GM19240 (cell line): ENCODE measurements at regions not wholly inside any gene's neighbourhood (a gene's known extent, or its start where the extent isn't known, plus 50 kb on each side); places are given as distances from the start of the nearest gene placed in this dataset.
"Not testable (repeated sequence)": the region's sequence is repeated elsewhere in the genome, so short reads cannot be mapped to it uniquely, and the experiment has no call there.

Experiments used
- DNase-seq: peaks from one replicate; pipeline ENCODE4 v3.0.0; 2011; ENCODE audit warnings: low spot score; ENCODE audit not compliant: insufficient read length

DNA sequence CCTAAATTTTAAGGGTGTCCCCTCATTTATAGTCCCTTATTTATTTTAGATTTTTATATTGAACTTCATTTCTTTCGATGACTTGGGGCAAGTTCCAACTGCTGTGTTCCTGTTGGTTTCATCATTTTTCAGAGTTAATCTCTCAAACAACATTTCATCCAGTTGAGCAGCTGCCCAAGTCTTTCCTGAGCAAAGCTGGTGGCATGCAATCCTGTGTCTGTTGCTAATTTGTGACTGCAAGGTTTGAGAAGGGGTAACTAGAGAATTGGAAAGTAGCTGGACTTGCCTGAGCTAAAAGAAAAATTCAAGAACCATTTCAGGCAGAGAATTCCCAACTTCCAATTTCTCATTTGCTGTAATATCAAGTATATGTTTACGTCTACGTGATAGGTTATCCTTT, 881.5 kb upstream of the SLC35B3 start:
- no peak for DNase-seq

DNA sequence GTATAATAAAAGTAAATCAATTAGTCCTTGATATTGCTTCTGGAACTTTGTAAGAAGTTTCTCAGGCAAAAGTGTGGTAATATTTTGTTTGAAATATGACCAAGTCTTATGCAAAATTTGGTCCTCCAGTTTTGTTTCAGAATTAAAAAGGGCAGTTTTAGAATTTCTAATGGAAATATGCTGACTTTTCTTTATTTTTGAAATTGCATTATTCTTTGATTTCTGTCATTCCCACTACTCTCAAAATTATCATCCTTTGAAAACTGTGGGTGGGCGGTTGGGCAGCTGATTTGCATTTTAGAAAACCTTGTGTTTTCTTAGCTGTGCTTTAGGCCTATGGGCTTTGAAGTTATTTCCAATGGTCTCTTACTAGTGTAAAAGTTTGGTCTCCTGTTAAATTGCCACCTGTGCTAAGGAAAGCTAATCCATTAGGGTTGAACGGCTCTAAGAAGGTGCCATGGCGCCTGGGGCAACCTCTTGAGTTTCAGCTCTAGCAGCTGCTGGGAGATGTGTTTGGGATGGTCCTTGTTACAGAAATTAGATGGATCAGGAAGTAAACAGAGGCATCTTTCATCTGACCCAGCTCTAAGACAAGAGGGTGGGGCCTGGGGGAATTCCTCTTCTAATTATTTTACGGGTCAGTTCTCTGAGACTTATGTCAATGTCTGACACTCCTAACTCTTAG, 880.8 kb upstream of the SLC35B3 start:
- no peak for DNase-seq

DNA sequence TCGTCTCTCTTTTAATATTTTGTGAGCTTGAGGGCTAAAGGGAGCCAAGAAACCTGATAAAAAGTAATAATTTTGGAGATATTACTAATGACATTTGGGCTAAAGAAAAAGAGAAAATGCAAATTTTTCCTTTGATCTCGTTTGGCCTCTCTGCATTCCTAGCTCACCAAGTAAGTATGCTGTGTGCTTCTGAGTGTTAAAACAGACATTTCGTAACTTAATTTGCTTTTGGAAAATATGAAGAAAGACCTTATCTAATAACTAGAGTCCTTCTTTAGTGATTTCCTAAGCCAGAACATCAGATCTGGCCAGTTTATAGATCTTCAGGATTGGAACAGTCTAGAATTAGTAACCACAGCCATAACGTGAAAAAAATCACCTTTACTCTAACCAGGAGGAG, 872.9 kb upstream of the SLC35B3 start:
- DNase-seq = no peak

DNA sequence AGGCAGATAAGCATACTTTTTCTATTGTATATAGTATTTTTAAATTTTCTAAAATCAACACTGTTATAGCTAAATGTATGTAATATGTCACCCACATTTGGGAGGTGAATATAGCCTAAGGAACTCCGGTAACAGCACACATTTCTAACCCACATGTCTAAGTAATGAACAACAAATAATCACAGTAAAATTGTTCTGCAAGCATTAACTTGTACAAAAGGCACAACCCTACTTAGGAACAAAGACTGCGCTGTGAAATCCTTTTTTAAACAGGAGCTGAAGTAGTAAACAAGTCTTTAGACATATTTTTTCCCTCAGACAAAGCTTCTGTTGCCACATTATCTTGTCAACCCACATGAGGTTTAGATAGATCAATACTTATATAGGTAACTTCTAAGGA, 872.4 kb upstream of the SLC35B3 start:
- no peak for DNase-seq

DNA sequence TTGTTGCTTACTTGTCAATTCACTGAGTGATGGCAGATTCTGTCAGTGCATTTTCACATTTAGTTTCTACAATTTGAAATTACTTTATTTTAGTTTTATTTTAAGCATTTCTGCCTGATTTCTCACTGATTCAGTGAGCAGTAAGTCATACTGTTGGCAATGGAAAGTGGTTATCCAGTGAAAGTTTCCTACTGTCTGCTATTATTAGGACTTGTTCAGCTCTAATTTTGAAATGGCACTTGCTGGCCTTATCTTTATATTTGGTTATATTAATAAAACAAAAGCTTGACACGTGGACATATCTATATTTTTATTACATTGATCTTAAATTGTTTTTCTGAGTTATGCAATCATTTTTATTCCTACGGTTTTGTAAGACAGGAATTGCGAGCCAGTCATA, 871.8 kb upstream of the SLC35B3 start:
- no peak for DNase-seq

DNA sequence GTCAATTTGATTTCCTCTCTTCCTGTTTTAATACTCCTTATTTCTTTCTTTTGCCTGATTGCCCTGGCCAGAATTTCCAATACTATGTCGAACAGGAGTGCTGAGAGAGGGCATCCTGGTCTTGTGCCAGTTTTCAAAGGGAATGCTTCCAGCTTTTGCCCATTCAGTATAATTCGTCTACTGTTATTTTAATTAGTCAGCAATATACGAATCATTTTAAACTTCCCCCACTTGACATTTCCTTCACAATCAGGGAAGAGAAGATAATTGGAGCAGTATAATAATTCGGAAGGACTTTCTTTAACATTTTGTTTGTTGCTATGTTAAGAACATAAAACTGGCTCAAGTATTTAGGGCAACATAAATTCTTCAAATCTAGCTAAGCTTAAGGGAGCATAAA, 860.3 kb upstream of the SLC35B3 start:
- DNase-seq = no peak

DNA sequence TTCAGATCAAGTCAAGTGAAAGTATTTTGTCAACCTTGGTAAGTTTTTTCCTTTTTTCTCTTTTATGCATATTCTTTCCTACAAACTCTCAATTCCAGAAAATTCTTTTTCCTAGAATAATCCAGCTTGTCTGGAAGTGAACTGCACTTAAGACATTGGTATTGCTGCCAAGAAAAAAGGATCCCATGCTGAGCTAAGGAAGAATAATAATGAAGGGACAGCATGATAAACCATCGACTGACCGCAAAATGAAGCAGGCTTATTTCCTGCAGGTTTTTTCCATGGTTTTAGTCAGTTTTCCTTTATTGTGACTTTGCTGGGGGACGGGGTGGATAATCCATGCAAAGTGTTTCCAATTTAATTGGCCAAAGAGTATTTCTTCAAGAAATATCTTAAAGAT, 857.6 kb upstream of the SLC35B3 start:
- DNase-seq = no peak

DNA sequence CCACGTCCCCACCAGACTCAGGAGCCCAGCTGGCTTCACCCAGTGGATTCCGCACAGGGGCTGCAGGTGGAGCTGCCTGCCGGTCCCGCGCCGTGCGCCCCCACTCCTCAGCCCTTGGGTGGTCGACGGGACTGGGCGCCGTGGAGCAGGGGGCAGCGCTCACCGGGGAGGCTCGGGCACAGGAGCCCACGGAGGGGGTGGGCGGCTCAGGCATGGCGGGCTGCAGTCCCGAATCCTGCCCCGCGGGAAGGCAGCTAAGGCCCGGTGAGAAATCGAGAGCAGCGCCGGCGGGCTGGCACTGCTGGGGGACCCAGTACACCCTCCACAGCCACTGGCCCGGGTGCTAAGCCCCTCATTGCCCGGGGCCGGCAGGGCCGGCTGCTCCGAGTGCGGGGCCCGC, 855.0 kb upstream of the SLC35B3 start:
- DNase-seq = not testable (repeated sequence)

DNA sequence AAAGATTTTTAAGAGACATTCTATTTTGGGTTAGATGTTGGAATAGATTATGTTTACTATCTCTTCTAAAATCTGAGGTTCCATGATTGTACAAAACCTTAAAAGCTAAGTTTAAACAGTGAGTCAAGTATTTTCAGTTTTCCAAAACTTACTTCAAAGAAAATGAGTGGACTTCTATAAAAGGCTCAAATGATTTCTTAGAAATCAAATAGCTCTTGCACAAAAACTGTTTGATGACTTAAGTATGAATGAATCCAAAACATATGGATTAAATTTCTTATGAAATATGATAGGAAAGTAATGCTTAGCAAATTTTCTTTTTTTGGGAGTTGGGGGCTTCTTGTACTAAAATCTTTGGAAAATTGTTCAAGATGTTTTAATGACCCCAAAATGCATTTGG, 837.3 kb upstream of the SLC35B3 start:
- no peak for DNase-seq

DNA sequence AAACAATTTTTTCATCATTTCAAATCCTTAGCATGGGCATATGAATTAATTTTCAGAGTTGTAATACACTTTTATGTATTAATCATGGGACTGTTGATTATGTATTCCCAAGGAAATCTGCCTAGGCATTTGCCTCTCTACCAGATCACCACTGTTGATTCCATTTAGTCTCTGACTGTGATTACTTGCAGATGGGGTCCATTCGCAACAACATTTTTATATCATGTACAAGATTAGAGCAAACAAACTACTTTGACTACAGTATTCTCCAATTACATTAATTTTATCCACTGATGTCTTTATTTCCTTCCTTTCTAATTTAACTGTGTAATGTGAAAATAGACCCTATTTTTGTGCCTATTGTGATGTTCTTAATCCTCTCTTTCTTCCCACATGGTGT, 831.4 kb upstream of the SLC35B3 start:
- no peak for DNase-seq

DNA sequence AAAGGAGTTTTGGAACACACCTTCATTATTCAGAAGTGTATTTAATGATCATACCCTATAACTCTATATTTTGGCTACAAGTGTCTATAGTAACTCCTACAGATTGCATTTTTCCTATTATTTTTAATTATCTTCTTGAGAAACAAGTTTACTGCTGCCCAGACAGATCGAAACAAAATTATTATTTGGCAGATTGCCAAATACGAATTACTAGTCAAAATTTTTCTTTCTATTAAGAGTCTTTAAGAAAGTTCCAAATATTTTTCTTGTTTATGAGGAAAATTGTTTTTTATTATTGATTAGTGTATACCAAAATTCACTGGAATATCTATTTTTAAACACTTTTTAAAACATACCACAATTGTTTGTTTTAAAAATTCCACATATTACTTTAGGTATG, 821.9 kb upstream of the SLC35B3 start:
- no peak for DNase-seq

DNA sequence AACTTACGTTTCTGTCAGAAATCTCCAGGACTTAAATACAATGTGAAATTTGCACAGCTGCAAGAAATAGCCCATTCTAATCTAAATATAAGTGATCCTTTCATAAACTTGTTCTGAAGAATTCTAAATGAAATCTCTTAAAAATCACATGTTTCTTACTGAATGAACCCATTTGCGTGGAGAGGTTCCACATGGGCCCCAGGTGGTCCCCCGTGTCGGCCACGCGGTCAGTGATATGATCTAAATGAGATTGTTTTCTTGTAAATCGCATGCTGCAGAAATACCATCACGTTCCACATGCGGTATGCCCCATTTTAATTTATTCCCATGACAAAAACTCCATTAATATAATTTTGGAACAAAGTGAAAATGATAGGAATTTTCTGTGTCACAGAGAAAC, 818.9 kb upstream of the SLC35B3 start:
- no peak for DNase-seq

DNA sequence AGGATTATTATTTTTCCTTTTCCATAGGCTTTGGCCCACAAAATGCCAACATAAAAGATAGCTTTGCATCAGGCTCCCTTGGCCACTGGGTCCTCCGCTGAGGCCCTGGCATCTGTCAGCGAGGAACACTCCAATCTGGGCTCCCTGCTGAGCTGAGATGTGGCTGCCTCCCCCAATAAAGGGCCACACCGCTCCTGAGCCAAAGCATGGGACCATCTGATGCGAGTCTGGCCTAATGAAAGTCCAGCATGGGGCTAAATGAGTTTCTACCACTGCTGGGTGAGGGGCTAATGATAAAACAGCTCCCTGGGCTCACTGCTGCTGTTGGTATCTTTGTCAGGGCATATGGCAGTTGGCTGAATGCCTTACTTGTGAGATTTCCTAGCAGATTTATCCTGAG, 817.5 kb upstream of the SLC35B3 start:
- no peak for DNase-seq

DNA sequence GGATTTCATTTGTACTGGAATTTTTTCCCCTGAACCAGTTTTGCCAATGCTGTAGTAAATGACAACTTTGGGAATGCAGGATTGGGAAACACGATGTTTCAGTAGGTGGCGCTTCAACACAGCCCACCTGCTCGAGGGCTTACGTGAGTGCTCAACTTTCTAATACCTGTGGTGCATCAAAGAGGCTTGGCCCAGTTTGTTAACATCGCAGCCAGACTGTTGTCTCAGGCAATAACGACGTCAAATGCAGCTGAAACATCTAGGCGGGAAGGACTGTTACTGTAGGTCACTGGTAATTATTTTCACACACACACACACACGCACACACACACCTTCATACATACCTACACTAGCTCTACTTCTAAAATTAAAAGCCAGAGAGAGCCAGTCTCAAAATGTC, 815.5 kb upstream of the SLC35B3 start:
- DNase-seq = no peak

DNA sequence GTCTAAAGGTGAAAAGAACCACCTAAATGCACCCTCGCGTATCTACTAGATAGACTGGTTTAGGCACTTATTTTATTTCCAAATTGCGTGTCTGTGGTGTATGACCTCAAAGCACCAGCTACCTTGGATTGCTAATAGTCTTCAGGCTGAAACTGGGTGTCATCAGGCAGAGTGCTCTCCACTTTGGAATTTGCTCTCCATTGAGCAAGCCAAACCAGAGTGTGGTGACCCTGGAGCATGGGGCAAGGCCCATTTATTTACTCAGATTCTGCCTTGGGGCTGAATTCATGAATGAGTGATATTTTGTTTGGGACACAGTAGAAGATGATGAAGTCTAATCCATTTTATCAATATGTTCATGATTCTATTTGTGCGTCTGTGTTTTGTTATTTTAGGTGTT, 812.8 kb upstream of the SLC35B3 start:
- no peak for DNase-seq

DNA sequence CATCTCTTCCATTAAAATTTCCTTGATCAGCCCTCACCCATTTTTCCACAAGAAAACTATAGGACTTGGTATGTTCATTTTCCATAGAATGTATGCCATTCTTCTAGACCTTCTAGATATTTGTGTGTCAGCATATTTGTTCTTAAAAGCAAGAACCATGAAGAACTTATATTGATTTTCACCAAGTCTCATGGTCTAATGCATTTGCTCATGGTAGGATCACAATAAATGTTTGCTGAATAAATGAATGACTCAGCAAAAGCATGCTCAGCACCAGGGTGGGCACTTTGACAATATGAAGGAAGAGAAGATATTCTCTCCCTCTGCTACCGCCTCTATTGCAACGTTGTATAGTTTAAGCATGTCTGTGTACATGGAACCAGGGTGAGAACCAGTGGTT, 805.5 kb upstream of the SLC35B3 start:
- no peak for DNase-seq

DNA sequence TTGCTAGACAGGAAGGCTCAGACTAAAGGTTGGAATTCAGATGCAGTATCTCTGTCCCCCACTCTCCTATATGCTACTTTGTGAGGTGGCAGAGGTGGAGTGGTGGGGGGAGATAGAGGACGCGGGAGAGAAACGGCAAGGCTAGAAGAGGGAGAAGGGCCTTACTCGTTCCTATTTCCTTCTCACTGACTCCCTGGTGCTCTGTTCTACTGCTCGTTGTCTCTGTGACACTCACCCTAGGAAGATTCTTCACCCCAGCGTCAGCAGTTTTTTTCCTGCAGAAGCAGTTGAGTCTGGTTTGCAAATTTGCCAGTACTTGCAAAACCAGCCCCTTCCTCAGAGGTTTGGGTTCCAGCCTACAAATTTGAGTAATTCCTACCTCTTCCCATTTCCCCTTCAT, 801.1 kb upstream of the SLC35B3 start:
- no peak for DNase-seq

DNA sequence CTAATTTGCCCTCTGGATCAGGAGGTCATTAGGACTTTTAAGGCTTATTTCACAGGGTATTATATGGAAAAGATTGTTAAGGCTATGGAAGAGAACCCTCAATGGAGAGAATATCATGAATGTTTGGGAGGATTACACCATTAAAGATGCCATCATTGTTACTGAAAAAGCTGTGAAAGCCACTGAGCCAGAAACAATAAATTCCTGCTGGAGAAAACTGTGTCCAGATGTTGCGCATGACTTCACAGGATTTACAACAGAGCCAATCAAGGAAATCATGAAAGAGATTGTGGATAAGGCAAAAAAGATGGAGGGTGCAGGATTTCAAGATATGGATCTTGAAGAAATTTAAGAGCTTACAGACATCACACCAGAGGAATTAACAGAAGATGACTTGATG, 798.3 kb upstream of the SLC35B3 start:
- DNase-seq = no peak

DNA sequence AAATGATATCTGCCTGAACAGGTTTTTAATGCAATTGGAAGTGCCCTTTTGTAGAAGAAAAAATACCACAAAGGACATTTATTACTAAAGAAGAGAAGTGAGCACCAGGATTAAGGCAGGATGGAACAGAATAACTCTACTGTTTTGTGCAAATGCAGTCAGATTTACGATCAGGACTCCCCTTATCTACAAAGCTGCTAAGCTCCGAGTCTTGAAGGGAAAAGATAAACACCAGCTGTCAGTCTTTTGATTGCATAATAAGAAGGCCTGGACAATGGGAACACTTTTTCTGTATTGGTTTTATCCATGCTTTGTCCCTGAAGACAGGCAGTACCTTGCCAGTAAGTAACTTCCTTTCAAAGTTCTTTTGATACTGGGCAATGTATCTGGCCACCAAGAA, 797.9 kb upstream of the SLC35B3 start:
- no peak for DNase-seq

DNA sequence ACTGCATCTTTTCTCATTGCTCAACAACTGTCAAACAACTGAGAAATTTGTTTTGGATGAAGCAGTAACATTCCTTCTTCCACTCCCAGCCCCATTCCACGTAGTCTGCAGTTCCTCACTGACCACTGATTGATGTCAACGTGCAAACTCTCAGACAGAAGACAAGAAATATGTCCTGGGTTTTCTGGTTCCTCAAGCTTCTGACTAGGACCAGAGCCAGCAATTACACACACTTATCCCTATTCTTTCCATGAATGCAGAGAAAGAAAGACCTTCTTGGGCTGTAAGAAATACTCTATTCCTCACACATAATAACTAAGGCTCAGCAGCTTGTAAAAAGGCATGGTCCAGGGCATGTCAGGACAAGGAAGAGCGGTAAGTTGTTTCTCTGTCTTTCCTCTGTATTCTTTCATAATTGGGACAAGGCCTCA, 790.1 kb upstream of the SLC35B3 start:
- DNase-seq = no peak

DNA sequence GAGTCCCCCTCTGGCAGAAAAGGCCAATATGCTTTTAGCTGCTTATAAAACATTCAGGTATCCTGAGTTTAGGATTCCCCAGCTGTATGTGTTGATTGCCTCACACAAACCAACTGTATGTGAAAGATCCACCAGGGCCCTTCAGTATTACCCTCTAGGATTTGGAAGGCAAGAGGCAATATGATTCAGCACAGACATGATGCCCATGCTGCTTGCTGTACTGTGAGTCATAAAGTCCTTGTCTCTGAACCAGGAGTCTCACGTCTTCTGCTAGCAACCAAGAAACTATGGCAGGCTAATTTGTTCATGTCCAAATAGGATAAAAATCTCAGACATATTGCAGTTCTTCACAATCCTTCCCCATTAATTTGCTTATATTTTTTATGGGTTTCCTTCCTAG, 789.2 kb upstream of the SLC35B3 start:
- DNase-seq = no peak

DNA sequence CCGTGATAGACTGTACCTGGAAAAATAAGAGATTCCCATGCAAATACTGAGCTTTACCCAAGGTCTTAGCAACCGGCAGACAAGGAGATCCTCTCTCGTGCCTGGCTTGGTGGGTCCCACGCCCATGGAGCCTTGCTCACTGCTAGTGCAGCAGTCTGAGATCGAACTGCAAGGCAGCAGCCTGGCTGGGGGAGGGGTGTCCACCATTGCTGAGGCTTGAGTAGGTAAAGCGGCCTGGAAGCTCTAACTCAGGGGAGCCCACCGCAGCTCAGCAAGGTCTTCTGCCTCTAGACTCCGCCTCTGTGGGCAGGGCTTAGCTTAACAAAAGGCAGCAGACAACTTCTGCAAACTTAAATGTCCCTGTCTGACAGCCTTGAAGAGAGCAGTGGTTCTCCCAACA, 778.4 kb upstream of the SLC35B3 start:
- DNase-seq = not testable (repeated sequence)

DNA sequence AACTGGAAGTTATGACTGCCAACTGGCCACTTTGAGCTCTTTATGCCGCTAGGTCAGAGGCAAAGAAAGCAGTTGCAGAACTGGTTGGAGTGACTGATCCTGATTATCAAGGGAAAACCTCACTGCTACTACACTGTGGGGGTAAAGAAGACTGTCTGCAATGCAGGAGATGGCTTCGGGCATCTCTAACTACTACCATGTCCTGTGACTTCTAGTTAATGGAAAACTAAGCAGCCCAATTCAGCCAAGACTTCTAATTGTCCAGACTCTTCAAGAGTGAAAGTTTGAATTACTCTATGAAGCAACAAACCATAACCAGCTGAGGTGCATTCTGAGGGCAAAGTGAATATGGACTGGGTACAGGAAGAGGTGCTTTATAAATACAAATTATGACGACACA, 773.6 kb upstream of the SLC35B3 start:
- no peak for DNase-seq

DNA sequence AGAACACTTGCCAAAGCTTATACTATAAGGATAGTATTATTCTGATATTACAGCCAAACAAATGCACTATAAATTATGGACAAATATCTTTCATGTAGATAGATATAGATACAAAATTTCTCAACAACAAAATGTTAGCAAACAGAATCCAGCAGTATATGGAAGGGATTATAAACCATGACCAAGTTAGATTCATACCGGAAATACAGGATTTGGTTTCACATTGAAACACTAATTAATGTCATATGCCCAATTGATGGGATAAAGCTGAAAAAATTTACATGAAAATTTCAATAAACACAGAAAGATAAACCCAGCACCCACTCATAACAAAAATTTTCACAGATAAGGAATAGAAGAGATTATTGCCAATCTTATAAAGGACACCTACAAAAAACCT, 770.3 kb upstream of the SLC35B3 start:
- no peak for DNase-seq
